ENCODE measurements at regions not wholly inside any gene's neighbourhood (a gene's known extent, or its start where the extent isn't known, plus 50 kb on each side); places are given as distances from the start of the nearest gene placed in this dataset.

- Histone ChIP-seq H3K4me1 (ENCODE audit: insufficient read depth, poor library complexity, severe bottlenecking) (no peaks in the 10 kb centered on the region), H3K9me3 (ENCODE audit: severe bottlenecking) (no peaks in the 10 kb centered on the region), H3K36me3 (ENCODE audit: low read depth) (no peaks in the 10 kb centered on the region), H3K4me3 (ENCODE audit: severe bottlenecking) (no peak overlapping the region), H3K27ac (ENCODE audit: poor library complexity, severe bottlenecking) (no peak overlapping the region), H3K27me3 (ENCODE audit: insufficient read depth, poor library complexity, severe bottlenecking) (no peaks in the 10 kb centered on the region)
- peak; percentile 54 for TF ChIP-seq CTCF (IDR thresholded peaks at IDR 0.05; ENCODE audit: poor library complexity, severe bottlenecking)
- DNase-seq (ENCODE audit: low spot score), result no peak
- ATAC-seq (ENCODE audit: low read depth), result peak; percentile 68
Observed at GRCh38 chr1:194466706-194467105, 1280.3 kb upstream of the B3GALT2 start.

- Histone ChIP-seq H3K9me3 (ENCODE audit: severe bottlenecking) (no peaks in the 10 kb centered on the region), H3K27me3 (ENCODE audit: insufficient read depth, poor library complexity, severe bottlenecking) (no peaks in the 10 kb centered on the region), H3K4me3 (ENCODE audit: severe bottlenecking) (no peak overlapping the region), H3K4me1 (ENCODE audit: insufficient read depth, poor library complexity, severe bottlenecking) (no peaks in the 10 kb centered on the region), H3K36me3 (ENCODE audit: low read depth) (no peaks in the 10 kb centered on the region), H3K27ac (ENCODE audit: poor library complexity, severe bottlenecking) (no peak overlapping the region)
- ATAC-seq (ENCODE audit: low read depth) (no peak), DNase-seq (ENCODE audit: low spot score) (no peak)
- TF ChIP-seq CTCF (IDR thresholded peaks at IDR 0.05; ENCODE audit: poor library complexity, severe bottlenecking), result no peak
Observed at GRCh38 chr1:194447636-194448035, 1261.2 kb upstream of the B3GALT2 start.

- ATAC-seq (ENCODE audit: low read depth), result no peak
- no peak for TF ChIP-seq CTCF (IDR thresholded peaks at IDR 0.05; ENCODE audit: poor library complexity, severe bottlenecking)
Observed at GRCh38 chr1:194445244-194445643, 1258.8 kb upstream of the B3GALT2 start.

GRCh38 chr1:194442901-194443575 lies 1256.6 kb upstream of the B3GALT2 start:
- no peak for ATAC-seq (ENCODE audit: low read depth)
- H3K4me1 ChIP-seq (ENCODE audit: insufficient read depth, poor library complexity, severe bottlenecking), result no peaks in the 10 kb centered on the region
- H3K36me3 ChIP-seq (ENCODE audit: low read depth), result no peaks in the 10 kb centered on the region
- no peaks in the 10 kb centered on the region for H3K9me3 ChIP-seq (ENCODE audit: severe bottlenecking)
- H3K27me3 ChIP-seq (ENCODE audit: insufficient read depth, poor library complexity, severe bottlenecking), result no peaks in the 10 kb centered on the region
- H3K27ac ChIP-seq (ENCODE audit: poor library complexity, severe bottlenecking), result no peak overlapping the region
- no peak for TF ChIP-seq CTCF (IDR thresholded peaks at IDR 0.05; ENCODE audit: poor library complexity, severe bottlenecking)
- H3K4me3 ChIP-seq (ENCODE audit: severe bottlenecking), result no peak overlapping the region
- no peak for DNase-seq (ENCODE audit: low spot score)

More at GRCh38 chr1:194445244-194445643, 1258.8 kb upstream of the B3GALT2 start:
- H3K4me1 ChIP-seq (ENCODE audit: insufficient read depth, poor library complexity, severe bottlenecking), result no peaks in the 10 kb centered on the region
- H3K4me3 ChIP-seq (ENCODE audit: severe bottlenecking), result no peak overlapping the region
- no peaks in the 10 kb centered on the region for H3K36me3 ChIP-seq (ENCODE audit: low read depth)
- H3K27ac ChIP-seq (ENCODE audit: poor library complexity, severe bottlenecking), result no peak overlapping the region
- no peaks in the 10 kb centered on the region for H3K27me3 ChIP-seq (ENCODE audit: insufficient read depth, poor library complexity, severe bottlenecking)
- DNase-seq (ENCODE audit: low spot score), result no peak
- H3K9me3 ChIP-seq (ENCODE audit: severe bottlenecking), result no peaks in the 10 kb centered on the region

- Histone ChIP-seq H3K4me1 (ENCODE audit: insufficient read depth, poor library complexity, severe bottlenecking) (no peaks in the 10 kb centered on the region), H3K27me3 (ENCODE audit: insufficient read depth, poor library complexity, severe bottlenecking) (no peaks in the 10 kb centered on the region), H3K9me3 (ENCODE audit: severe bottlenecking) (no peaks in the 10 kb centered on the region), H3K27ac (ENCODE audit: poor library complexity, severe bottlenecking) (no peak overlapping the region), H3K4me3 (ENCODE audit: severe bottlenecking) (no peak overlapping the region), H3K36me3 (ENCODE audit: low read depth) (no peaks in the 10 kb centered on the region)
- TF ChIP-seq CTCF (IDR thresholded peaks at IDR 0.05; ENCODE audit: poor library complexity, severe bottlenecking), result no peak
- DNase-seq (ENCODE audit: low spot score), result no peak
- ATAC-seq (ENCODE audit: low read depth), result no peak
Observed at GRCh38 chr1:194437135-194437534, 1250.7 kb upstream of the B3GALT2 start.

Data from RWPE2 (cell line).